ENCODE measurements at regions not wholly inside any gene's neighbourhood (a gene's known extent, or its start where the extent isn't known, plus 50 kb on each side); places are given as distances from the start of the nearest gene placed in this dataset.
"Not testable (repeated sequence)": the region's sequence is repeated elsewhere in the genome, so short reads cannot be mapped to it uniquely, and the experiment has no call there.

- ATAC-seq (ENCODE audit: low FRiP score) (no peak), DNase-seq (ENCODE audit: low spot score) (no peak)
- TF ChIP-seq CTCF (IDR thresholded peaks at IDR 0.05): no peak
These were observed 51.2 kb upstream of the SGCE start for GRCh38 chr7:94706996-94707740.

- no peak for ATAC-seq (ENCODE audit: low FRiP score)
- no peak for TF ChIP-seq CTCF (IDR thresholded peaks at IDR 0.05)
- DNase-seq (ENCODE audit: low spot score): no peak
These were observed 54.3 kb upstream of the SGCE start for GRCh38 chr7:94710256-94710655.

GRCh38 chr7:94722360-94722759, 66.4 kb upstream of the SGCE start:
- not testable (repeated sequence) for DNase-seq (ENCODE audit: low spot score); ATAC-seq (ENCODE audit: low FRiP score)

GRCh38 chr7:94728893-94729292, 73.0 kb upstream of the SGCE start:
- DNase-seq (ENCODE audit: low spot score); ATAC-seq (ENCODE audit: low FRiP score): not testable (repeated sequence)

GRCh38 chr7:94738071-94738470, 82.1 kb upstream of the SGCE start:
- DNase-seq (ENCODE audit: low spot score): no peak
- no peak for TF ChIP-seq CTCF (IDR thresholded peaks at IDR 0.05)
- ATAC-seq (ENCODE audit: low FRiP score): no peak

GRCh38 chr7:94739180-94739579, 83.2 kb upstream of the SGCE start:
- DNase-seq (ENCODE audit: low spot score) (no peak), ATAC-seq (ENCODE audit: low FRiP score) (no peak)
- TF ChIP-seq CTCF (IDR thresholded peaks at IDR 0.05): no peak

- ATAC-seq (ENCODE audit: low FRiP score) (no peak), DNase-seq (ENCODE audit: low spot score) (no peak)
- TF ChIP-seq CTCF (IDR thresholded peaks at IDR 0.05): no peak
These were observed 84.6 kb upstream of the SGCE start for GRCh38 chr7:94740509-94740908.

GRCh38 chr7:94741179-94741578, 85.2 kb upstream of the SGCE start:
- ATAC-seq (ENCODE audit: low FRiP score): no peak
- no peak for TF ChIP-seq CTCF (IDR thresholded peaks at IDR 0.05)
- DNase-seq (ENCODE audit: low spot score): no peak
